HG02763 (cell line): ENCODE measurements at regions not wholly inside any gene's neighbourhood (a gene's known extent, or its start where the extent isn't known, plus 50 kb on each side); places are given as distances from the start of the nearest gene placed in this dataset.

Source experiments
- ATAC-seq: cut with Tn5 transposase; IDR thresholded peaks from one replicate; pipeline ENCODE4 v1.9.1; 2021; ENCODE audit warnings: mild to moderate bottlenecking, moderate library complexity; ENCODE audit not compliant: unreplicated experiment

GRCh38 chr5:145510769-145511168 is 324.4 kb downstream of the PRELID2 start:
- no peak for ATAC-seq

GRCh38 chr5:145510324-145510723 is 324.8 kb downstream of the PRELID2 start:
- ATAC-seq: no peak

- ATAC-seq: no peak
These were observed 325.6 kb downstream of the PRELID2 start for GRCh38 chr5:145509336-145510136.

- no peak for ATAC-seq
These were observed 328.8 kb downstream of the PRELID2 start for GRCh38 chr5:145506185-145506850.

GRCh38 chr5:145502906-145503305 is 332.2 kb downstream of the PRELID2 start:
- ATAC-seq: no peak

GRCh38 chr5:145500710-145501109 is 334.4 kb downstream of the PRELID2 start:
- ATAC-seq: no peak

- ATAC-seq: no peak
These were observed 335.7 kb downstream of the PRELID2 start for GRCh38 chr5:145499483-145499882.

GRCh38 chr5:145497052-145497451 is 338.1 kb downstream of the PRELID2 start:
- no peak for ATAC-seq

- ATAC-seq: no peak
These were observed 339.4 kb downstream of the PRELID2 start for GRCh38 chr5:145495741-145496140.

GRCh38 chr5:145495196-145495595 is 339.9 kb downstream of the PRELID2 start:
- ATAC-seq: no peak

GRCh38 chr5:145493435-145493834 is 341.7 kb downstream of the PRELID2 start:
- no peak for ATAC-seq

- no peak for ATAC-seq
These were observed 345.6 kb downstream of the PRELID2 start for GRCh38 chr5:145489516-145489915.

GRCh38 chr5:145484158-145484557 is 351.0 kb downstream of the PRELID2 start:
- ATAC-seq: no peak

GRCh38 chr5:145483212-145483611 is 351.9 kb downstream of the PRELID2 start:
- no peak for ATAC-seq

GRCh38 chr5:145479857-145480256 is 355.3 kb downstream of the PRELID2 start:
- ATAC-seq: no peak

- ATAC-seq: no peak
These were observed 355.9 kb downstream of the PRELID2 start for GRCh38 chr5:145479271-145479670.

- ATAC-seq: no peak
These were observed 356.5 kb downstream of the PRELID2 start for GRCh38 chr5:145478651-145479050.

- ATAC-seq: no peak
These were observed 362.0 kb downstream of the PRELID2 start for GRCh38 chr5:145473042-145473642.

- ATAC-seq: no peak
These were observed 363.1 kb downstream of the PRELID2 start for GRCh38 chr5:145471831-145472612.

- ATAC-seq: no peak
These were observed 364.1 kb downstream of the PRELID2 start for GRCh38 chr5:145471026-145471425.

- no peak for ATAC-seq
These were observed 364.7 kb downstream of the PRELID2 start for GRCh38 chr5:145470396-145470979.
